Glutamatergic neuron (in vitro differentiated cells): ENCODE measurements at regions not wholly inside any gene's neighbourhood (a gene's known extent, or its start where the extent isn't known, plus 50 kb on each side); places are given as distances from the start of the nearest gene placed in this dataset.

ENCODE experiments used
- DNase-seq: peaks from one replicate; pipeline ENCODE4 v3.0.0; 2022
- H3K27ac Mint-ChIP-seq: one replicate; pipeline ENCODE4 v1.8.0; 2020; ENCODE audit warnings: mild to moderate bottlenecking, mixed read lengths, inconsistent platforms; ENCODE audit not compliant: unreplicated experiment
- H3K27me3 Mint-ChIP-seq: one replicate; pipeline ENCODE4 v1.8.0; 2020; ENCODE audit warnings: mild to moderate bottlenecking, moderate library complexity, mixed read lengths, inconsistent platforms; ENCODE audit not compliant: unreplicated experiment
- H3K36me3 Mint-ChIP-seq: one replicate; pipeline ENCODE4 v1.8.0; 2020; ENCODE audit warnings: mild to moderate bottlenecking, mixed read lengths, inconsistent platforms; ENCODE audit not compliant: unreplicated experiment
- H3K4me1 Mint-ChIP-seq: one replicate; pipeline ENCODE4 v1.8.0; 2020; ENCODE audit warnings: mild to moderate bottlenecking, low read depth, mixed read lengths, inconsistent platforms; ENCODE audit not compliant: unreplicated experiment
- H3K4me3 Mint-ChIP-seq: one replicate; pipeline ENCODE4 v1.8.0; 2020; ENCODE audit warnings: mild to moderate bottlenecking, mixed read lengths, inconsistent platforms; ENCODE audit not compliant: unreplicated experiment
- H3K9me3 Mint-ChIP-seq: one replicate; pipeline ENCODE4 v1.8.0; 2020; ENCODE audit warnings: mild to moderate bottlenecking, moderate library complexity, mixed read lengths, inconsistent platforms; ENCODE audit not compliant: unreplicated experiment
- TF ChIP-seq, protein P1 (sequence below): fragments of 200-600 bp; sonication (generic); IDR thresholded peaks from one replicate; pipeline ENCODE4 v1.5.0; 2021; ENCODE audit not compliant: partially characterized antibody, unreplicated experiment

DNA sequence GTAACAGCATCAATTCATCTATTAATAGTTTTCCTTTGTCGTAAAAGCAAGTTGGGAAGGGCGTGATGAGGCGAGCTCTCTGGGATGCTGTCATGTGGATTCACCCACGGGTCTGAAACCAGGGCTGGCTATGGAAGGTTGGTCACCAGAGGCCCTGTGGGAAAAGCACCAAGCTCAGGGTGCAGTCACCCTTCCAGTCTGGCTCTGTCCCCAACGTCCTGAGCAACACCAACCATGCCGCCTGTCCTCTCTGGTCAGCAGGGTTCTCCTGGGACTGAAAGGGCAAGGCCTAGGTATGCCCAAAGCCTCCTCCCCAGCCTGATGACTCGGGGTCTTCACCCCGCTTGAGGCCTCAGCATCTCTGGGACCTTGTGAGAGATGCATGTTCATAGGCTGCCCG lies 97.2 kb upstream of the MSX1 start:
- Mint-ChIP-seq H3K36me3 (peaks cover 9% of the 10 kb centered on the region), H3K27ac (no peak overlapping the region), H3K4me1 (peaks cover 9% of the 10 kb centered on the region), H3K9me3 (peaks cover 3% of the 10 kb centered on the region), H3K4me3 (no peak overlapping the region), H3K27me3 (peaks cover 6% of the 10 kb centered on the region)
- no peak for DNase-seq
- TF ChIP-seq, protein P1, sequence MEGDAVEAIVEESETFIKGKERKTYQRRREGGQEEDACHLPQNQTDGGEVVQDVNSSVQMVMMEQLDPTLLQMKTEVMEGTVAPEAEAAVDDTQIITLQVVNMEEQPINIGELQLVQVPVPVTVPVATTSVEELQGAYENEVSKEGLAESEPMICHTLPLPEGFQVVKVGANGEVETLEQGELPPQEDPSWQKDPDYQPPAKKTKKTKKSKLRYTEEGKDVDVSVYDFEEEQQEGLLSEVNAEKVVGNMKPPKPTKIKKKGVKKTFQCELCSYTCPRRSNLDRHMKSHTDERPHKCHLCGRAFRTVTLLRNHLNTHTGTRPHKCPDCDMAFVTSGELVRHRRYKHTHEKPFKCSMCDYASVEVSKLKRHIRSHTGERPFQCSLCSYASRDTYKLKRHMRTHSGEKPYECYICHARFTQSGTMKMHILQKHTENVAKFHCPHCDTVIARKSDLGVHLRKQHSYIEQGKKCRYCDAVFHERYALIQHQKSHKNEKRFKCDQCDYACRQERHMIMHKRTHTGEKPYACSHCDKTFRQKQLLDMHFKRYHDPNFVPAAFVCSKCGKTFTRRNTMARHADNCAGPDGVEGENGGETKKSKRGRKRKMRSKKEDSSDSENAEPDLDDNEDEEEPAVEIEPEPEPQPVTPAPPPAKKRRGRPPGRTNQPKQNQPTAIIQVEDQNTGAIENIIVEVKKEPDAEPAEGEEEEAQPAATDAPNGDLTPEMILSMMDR = no peak

- Mint-ChIP-seq H3K36me3 (peaks cover 6% of the 10 kb centered on the region), H3K27ac (no peak overlapping the region), H3K27me3 (peaks cover 6% of the 10 kb centered on the region), H3K9me3 (peaks cover 2% of the 10 kb centered on the region), H3K4me3 (no peak overlapping the region), H3K4me1 (peaks cover 9% of the 10 kb centered on the region)
- TF ChIP-seq, protein P1 = peak; percentile 15
- DNase-seq = no peak
Observed at GRCh38 chr4:4761128-4761982, 98.1 kb upstream of the MSX1 start.

DNA sequence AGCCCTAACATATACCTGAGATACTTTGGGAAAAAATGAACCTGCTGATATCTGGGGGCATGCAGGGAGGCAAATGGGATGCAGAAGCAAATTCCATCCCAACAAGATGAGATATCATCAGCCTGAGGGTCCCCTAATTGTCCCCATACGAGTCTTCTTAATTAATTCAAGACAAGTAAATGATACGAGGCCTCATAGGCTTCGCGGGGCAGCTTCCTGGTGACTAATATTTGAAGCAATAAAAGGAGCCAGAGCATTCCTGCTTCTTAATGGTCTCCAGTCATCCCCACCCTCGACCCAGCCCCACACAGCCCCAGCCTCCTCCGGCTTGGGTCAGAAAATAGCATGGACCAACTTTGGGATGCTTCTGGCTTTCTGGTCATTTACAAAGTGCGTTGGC lies 99.6 kb upstream of the MSX1 start:
- Mint-ChIP-seq H3K27ac (no peak overlapping the region), H3K27me3 (peaks cover 6% of the 10 kb centered on the region), H3K36me3 (peaks cover 6% of the 10 kb centered on the region), H3K9me3 (peaks cover 2% of the 10 kb centered on the region), H3K4me3 (no peak overlapping the region), H3K4me1 (peaks cover 9% of the 10 kb centered on the region)
- TF ChIP-seq, protein P1 = no peak
- no peak for DNase-seq

- no peak overlapping the region for H3K27ac Mint-ChIP-seq
- H3K27me3 Mint-ChIP-seq = peaks cover 3% of the 10 kb centered on the region
- H3K9me3 Mint-ChIP-seq = peaks cover 2% of the 10 kb centered on the region
- H3K4me3 Mint-ChIP-seq = peak overlapping the region; percentile 12
- TF ChIP-seq, protein P1 = no peak
- peaks cover 2% of the 10 kb centered on the region for H3K36me3 Mint-ChIP-seq
- no peak for DNase-seq
- H3K4me1 Mint-ChIP-seq = peaks cover 10% of the 10 kb centered on the region
Observed at GRCh38 chr4:4759232-4759631, 100.2 kb upstream of the MSX1 start.

DNA sequence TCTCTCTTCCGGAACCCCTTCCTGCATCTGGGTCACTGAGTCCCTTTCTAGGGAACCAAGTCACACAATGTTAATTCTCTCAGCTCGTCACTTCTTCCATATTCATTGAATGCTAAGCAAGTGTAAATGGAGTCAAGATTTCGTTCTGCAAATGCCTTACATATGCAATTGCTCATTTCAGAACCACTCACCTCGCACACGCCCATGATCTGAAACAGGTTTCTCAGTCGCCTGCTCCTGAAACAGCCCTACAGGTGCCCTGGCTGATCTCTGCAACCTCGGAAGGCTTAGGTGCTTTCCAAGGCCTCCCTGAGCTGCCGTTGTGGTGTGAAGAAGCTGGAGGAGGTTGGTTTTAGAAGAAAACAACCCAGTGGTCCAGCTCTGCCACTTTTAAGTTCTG lies 100.8 kb upstream of the MSX1 start:
- TF ChIP-seq, protein P1 = no peak
- peaks cover 11% of the 10 kb centered on the region for H3K4me1 Mint-ChIP-seq
- peaks cover 2% of the 10 kb centered on the region for H3K9me3 Mint-ChIP-seq
- H3K36me3 Mint-ChIP-seq = no peaks in the 10 kb centered on the region
- H3K4me3 Mint-ChIP-seq = peak overlapping the region; percentile 55
- peaks cover 4% of the 10 kb centered on the region for H3K27me3 Mint-ChIP-seq
- H3K27ac Mint-ChIP-seq = no peak overlapping the region
- DNase-seq = no peak
